HG03378 (cell line): ENCODE measurements at regions not wholly inside any gene's neighbourhood (a gene's known extent, or its start where the extent isn't known, plus 50 kb on each side); places are given as distances from the start of the nearest gene placed in this dataset.

ENCODE experiments used
- ATAC-seq: cut with Tn5 transposase; IDR thresholded peaks from one replicate; pipeline ENCODE4 v1.9.1; 2021; ENCODE audit warnings: mild to moderate bottlenecking, moderate library complexity; ENCODE audit not compliant: unreplicated experiment

DNA sequence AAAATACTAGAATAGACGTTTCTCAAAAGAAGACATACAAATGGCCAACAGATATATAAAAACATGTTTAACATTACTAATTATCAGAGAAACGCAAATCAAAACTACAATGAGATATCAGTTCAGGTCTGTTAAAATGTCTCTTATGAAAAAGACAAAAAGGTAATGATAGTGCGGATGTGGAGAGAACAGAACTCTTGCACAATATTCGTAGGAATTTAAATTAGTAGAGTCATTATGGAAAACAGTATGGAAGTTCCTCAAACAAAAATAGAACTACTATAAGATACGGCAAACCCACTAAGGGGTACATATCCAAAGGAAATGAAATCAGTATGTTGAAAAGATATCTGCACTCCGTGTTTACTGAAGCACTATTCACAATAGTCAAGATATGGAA is 167.5 kb upstream of the CWC22 start:
- no peak for ATAC-seq

DNA sequence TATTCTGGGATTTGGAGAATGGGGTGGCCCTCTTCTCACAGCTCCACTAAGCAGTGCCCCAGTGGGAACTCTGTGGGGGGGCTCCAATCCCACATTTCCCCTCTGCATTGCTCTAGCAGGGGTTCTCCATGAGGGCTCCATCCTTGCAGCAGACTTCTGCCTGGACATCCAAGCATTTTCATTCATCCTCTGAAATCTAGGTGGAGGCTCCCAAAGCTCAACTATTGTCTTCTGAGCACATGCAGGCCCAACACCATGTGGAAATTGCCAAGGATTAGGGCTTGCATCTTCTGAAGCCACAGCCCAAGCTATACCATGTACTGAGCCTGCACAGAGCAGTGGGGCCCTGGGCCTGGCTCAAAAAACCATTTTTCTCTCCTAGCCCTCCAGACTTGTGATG is 162.4 kb upstream of the CWC22 start:
- no peak for ATAC-seq

DNA sequence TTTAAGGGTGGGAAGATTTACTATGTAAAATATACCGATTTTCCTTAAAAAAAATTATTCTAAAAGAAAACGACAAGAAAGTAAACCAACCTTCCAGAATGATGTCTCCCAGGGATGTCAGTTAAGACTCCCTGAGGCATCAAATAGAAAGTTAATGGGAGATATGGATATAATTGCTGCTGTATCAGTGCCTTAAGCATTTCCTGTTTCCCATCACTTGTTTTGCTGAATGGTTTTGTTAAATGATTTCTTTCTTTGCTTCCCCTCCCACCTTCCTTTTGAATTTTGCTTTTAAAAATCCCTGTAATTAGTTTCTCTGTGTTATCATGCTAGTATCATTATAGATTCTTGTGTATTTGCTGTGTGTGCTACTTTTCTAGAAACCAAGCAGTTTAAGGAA is 154.3 kb upstream of the CWC22 start:
- ATAC-seq = no peak

DNA sequence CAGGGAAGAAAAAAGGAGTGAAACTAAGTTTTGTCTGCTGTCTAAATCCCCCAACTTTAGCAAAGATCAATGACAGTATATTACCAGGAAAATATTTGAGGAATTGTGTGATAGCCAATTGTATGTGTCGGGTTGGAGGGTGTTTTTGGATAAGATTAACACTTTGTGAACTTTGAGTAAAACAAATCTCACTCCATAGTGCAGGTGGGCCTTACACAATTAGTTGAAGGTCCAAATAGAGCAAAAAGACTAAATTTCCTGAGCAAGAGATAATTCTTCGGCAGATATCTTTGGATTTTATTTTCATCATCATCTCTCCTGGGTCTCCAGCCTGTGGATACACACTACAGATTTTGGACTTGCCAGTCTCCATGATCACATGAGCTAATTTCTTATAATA is 152.8 kb upstream of the CWC22 start:
- ATAC-seq = no peak

DNA sequence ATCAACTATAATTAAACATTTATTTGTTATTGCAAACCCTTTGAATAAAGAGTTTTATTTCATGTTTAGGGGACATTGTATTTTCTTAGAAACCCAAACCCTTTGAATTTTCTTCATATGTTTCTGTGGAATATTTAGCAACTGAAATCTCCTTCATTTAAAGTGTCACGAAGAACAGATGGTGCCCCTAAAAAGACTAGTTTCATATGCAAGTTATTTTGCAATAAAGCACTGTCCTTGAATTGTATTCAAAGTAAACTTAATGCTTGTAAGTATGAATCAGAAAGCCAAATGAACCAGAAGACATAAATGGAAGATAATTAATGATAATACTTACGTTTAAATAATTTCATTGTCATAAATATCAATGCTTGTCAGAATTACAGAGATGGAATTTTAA is 151.9 kb upstream of the CWC22 start:
- no peak for ATAC-seq

DNA sequence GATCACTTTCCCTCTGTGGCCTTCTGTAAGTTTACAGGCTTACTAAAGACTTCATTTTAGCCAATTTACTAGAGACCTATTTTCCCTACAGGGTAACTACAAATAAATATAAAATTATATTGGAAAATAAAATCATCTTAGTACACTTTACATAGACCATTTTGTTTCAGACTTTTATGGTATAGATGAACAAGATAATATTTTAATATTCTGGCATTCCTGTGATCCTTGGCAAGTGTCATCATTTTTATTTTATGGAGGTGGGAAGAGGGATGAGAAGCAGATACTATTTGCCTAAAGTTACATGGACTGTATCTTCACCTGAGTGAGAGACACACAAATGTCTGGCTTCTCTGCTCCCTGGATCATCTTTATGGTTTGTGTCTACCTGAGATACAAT is 149.6 kb upstream of the CWC22 start:
- no peak for ATAC-seq

DNA sequence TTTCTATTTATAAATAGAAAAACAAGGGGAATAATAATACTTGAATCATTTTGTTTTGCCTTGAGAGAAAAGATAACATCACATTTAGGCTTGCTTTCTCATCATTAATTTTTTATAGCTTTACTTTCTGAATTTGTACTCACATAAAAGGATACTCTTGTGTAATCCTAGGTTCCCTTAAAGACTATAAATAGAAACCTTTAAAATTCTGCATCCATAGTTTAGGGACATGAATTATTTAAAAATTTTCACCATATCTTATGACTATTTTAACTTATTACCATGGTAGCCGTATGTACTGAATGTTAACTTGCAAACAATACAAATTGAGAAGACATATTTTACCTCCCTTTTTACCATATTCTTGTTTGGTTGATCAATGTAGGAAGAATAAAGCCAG is 143.5 kb upstream of the CWC22 start:
- ATAC-seq = no peak

DNA sequence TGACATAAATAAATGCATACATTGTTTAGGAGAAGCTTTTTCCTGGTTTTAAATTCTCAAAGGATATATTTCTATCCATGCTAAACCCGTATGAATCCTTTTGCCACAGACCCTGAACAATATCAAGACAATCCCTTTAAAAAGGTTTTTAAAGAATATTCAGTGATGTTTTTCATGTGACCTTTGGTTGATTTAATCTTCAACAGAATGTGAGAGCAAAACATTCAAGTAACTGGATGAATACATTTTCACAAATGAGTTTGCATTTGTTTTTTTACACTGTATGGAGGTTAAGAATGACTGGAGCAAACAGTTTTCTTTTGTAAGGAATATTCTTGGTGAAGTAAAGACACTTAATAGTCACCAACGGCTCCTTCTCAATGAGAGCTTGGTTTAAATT is 139.4 kb upstream of the CWC22 start:
- ATAC-seq = no peak

DNA sequence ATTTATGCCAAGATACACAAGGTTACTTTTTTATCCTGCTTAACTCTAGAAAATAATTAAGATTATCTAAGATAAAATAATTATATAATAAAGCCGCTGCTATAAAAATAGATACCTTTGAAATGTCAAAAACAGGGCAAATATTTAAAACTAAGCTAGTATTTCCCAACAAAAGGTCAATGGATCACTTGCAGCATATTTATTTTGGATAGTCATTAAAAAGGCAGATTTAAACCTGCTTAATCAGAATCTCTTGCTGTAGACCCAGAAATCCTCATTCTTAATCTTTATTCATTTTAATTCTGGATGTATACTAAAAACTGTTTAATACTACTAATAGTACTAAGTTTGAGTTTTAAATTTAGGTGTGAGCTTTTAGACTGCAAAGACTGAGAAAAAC is 139.0 kb upstream of the CWC22 start:
- ATAC-seq = no peak

DNA sequence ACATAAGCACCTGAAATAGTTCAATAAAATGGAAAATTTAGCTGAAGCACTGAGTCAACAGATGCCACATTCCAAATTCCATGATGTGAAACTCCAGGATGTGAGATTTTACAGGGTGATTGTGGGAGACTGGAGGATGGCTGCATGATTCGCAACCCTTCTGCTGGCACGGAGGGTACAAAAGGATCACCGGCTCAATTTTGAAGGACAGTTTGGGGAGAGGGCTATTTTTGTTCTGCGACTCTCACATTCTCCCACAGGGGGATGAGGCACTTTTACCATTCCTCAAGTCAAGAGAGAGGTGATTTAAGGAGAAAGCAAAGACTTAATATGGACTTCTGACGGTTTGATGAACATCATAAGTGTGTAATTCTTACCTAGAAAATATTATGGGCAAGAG is 138.1 kb upstream of the CWC22 start:
- no peak for ATAC-seq

DNA sequence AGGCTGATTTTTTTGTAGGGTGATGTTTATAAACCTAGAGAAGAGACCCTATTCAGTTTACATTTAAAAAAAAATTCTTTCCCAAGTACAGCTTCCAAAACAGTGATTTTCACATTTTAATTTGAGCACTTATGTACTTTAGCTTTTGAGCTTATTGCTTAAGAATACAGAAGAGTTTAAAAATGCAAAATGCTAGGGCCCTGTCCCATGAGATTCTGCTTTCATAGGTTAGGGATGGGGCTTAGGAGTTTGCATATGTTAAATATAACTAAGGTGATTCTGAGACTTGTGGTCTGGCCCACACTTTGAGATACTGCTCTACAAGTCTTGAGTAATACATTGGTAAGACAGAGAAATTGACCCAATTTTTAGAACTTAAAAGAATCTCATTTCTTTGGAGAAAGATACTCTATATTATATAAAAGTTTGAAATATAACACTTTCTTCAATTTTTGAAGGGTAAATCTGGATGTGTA is 137.3 kb upstream of the CWC22 start:
- ATAC-seq = no peak

DNA sequence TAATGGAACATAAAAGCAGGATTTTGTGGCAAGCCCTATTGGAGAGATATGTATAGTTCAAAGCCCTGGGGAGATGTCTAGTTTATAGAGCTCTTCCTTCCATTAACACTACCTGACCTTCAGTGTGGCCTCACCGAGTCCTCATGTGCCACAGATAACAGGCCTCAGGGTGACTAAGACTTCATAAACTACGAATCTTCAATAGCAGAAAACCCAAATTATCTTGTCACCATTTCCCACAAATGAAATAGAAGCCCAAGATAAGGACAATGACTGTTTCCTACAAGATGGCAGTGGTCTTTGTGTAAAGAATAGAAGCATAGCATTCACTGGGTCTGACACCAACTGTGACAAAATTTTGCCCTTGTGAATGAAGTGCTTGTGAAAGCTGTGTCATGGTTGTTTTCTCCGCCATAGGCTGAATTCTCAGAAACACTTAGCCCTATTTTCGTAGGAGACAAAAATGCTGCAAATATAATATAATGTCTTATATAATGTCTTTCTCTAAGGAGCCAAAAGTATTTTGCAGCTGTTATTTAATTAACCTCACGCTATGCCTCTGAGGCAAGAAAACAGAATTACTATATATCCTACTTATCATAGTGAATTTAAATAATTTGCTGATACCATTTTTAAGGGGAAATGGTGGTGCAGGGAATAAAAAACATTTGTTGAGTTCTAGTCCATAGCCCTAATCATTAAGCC is 136.7 kb upstream of the CWC22 start:
- no peak for ATAC-seq

DNA sequence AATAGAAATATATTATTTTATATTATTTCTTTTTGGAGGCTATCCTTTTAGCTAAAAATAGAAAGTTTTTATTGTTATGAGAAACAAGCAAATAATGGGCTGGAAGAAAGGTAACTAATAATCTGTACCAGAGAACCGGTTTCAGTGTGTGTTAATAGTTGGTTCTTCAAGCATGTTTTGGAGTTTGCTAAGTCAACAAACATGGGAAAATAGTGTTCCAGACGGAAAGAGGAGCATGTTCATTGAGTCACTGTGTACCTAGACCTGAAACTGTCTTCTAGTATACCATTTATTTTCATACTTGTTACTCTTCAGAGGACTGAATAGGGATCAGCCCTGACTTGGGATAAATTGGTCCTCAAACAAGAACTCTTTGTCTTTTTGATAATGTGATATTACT is 134.5 kb upstream of the CWC22 start:
- no peak for ATAC-seq

DNA sequence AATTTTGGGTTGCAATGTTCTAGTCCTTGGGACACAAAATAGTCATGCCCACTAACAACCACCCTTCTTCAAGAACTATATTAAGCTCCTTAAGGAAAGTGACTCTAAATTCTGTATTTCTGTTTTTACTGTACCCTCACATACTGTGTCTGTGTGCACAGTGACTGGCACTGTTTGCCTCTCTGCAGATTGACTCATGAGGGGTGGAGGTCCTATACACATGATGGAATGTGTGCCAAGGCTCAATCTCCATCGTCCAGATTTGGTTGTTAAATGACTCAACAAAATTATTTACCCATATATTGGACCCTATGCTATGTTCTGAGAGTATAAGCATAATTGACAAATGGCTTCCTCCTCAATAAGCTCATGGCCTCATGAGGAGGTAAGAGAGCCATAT is 126.6 kb upstream of the CWC22 start:
- no peak for ATAC-seq

DNA sequence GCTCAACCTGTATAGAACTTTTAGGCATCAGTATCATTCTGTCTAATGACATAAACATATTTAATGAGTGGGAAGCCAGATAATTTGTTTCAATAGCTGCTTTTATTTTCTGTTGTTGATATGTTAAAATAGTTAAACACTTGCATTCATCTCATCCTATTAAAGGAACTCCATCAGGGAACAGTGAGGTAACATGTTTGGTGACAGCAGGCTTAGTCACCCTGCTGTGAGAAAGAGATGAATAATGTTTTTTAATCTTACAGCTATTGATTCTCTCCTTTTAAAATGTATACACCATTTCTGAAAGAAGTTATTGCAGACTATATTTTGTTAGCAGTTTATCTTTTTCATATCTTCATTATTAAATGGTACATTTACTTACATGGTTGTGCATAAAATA is 123.3 kb upstream of the CWC22 start:
- ATAC-seq = no peak

DNA sequence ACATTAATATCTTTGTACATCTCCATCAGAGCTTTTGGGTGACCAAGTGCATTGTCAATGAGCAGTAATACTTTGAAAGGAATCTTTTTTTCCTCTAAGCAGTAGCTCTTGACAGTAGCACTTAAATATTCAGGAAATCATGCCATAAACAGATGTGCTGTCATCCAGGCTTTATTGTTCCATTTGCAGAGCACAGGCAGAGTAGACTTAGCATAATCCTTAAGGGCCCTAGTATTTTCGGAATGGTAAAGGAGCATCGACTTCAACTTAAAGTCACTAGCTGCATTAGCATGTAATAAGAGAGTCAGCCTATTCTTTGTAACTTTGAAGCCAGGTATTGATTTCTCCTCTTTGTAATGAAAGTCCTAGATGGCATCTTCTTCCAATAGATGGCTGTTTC is 121.8 kb upstream of the CWC22 start:
- no peak for ATAC-seq

DNA sequence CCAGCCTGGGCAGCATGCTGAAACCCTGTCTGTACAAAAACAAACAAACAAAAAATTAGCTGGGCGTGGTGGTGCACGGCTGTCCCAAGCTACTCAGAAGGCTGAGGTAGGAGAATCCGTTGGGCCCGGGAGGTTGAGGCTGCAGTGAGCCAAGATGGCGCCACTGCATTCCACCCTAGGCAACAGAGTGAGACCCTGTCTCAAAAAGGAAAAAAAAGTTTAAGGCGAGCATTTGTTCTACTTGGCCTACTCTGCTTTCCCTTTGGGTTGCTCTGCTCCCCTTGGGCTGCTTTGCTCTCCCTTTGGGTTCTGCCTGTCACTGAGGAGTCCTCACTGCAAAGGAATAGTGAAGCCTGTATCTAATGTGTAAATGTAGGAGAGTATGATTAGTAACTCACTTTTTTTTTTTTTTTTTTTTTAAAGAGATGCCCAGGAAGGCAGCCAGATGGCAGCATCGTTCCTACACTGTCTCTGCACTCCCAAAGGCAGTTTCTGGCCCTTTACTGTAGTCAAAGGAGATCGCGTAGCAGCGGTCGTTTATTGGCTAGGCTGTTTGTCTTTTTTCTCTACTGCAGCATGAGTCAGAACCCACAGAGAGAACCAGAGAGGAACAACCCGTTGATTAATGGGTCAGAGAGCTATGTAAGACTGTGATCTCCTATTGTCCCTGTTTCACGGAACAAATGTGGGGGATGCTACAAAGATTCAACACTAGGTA is 118.3 kb upstream of the CWC22 start:
- ATAC-seq = peak; percentile 68

DNA sequence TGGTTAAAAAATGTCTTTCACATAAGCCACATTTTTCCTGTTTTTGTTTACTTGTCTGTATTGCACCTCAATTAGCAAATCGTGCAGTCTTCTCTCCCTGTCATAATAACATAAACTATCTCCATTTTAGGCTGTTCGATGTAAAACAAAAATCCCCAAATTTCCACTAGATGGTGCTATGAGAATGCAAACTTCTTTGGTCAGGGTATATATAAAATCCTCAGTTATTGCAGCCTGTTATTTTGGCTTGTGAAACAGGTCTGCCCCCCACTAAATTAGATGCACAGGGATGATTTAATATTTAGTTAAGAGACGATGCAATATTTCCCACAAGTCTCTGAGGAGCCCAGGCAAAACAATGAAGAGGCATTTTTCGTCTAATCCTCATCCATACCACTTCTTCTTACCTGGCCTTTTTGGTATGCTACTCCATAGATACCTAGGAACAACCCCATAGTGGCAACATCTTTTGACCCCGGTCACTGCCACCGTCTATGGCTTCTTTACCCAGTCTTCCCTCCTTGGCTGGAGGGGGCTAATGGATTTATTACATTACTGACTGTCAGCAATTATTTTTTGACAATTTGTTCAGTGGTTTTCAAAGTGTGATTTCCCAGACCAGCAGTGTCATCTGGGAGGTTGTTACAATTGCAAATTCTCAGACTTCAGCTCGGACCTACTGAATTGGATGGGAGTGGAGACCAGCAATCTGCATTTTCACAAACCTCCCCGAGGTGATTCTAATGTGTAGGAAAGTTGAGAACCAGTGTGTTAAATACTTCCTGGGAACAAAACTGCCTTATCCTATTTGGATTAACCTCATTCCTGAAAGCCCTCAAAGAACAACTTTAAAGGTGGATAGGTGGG is 117.4 kb upstream of the CWC22 start:
- peak; percentile 77 for ATAC-seq

DNA sequence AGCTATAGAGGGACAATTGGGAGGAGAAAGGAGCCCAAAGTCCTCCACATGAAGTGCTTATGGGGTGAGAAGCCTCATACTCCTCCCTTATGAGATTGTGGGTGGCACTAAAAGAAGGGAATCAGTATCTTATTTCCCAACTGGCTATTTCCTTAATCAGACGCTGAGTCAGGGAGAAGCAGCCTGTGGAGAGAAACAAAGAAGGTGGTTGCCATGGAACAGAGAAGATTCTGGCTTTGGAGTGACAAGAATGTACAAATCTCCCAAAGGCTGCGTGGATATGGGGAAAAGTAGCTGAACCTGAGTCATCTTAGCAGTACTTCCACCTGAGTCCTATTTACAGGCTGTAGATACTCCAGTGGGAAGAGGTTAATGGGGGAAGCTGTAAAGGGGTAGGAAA is 115.8 kb upstream of the CWC22 start:
- ATAC-seq = no peak

DNA sequence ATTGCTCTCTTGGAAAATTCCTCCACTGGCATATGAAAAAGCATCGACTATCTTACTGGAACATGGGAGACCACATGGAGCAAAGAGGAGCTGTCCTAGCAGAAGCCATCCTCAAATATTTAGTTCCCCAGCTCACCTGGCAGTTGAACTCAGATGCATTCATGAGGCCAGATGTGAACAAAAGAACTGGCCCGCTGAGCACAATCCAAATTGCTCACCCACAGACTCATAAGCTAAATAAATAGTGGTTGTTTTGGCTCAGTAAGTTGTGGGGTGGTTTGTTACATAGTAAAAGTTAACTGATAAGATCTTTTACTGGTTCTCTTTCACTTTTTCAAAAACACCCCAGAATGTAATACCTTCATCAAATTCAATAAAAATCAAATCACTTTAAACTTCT is 108.6 kb upstream of the CWC22 start:
- ATAC-seq = no peak

DNA sequence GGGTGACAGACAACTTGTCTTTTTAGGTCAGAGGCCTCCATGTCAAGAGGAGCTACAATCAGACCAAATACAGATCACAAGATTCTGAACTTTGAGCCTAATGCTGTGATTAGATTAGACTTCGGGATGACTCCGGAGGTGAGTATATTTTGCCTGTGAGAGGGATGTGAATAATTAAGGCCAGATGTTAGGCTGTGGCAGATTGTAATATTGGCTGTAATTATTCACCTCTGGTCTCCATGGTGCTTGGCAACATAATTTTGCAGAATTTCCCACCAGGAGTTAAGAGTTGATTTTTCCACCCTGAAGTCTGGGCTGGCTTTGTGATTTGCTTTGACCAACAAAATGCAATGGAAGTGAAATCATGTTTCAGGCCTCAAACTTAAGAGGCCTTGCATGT is 108.2 kb upstream of the CWC22 start:
- ATAC-seq = no peak

DNA sequence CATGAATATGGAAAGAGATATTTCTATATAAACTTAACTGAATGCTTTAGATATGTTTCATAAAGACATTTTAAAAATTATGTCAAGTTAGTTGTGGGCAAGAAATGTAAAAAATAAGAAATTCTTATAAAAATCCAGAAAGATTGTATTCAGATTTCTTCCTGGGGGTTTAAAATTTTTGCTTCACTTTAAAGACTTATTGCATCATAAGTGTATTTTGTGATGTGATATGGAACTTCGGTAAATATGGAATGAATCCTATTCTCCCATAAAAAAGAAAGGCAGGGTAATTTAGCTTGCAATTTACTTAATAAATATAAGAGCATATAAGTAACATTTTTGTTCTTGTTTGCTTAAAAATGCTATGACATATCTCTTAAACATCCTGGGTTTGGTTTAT is 104.8 kb upstream of the CWC22 start:
- no peak for ATAC-seq
